WTC11 (cell line): ENCODE measurements at regions not wholly inside any gene's neighbourhood (a gene's known extent, or its start where the extent isn't known, plus 50 kb on each side); places are given as distances from the start of the nearest gene placed in this dataset.

Source experiments
- ATAC-seq: fragments of 200-7000 bp; cut with Tn5 transposase; 2 replicates; pipeline ENCODE4 v1.10.0; 2021; ENCODE audit warnings: mild to moderate bottlenecking, moderate library complexity
- CTCF ChIA-PET: fragments of 300-600 bp; sonication (Branson Sonifier 250); formaldehyde crosslinking; loops from one replicate; lab custom pipeline; 2021; ENCODE audit warnings: antibody characterized with exemption; lab: Charles Lee
- POLR2A ChIA-PET: fragments of 350-600 bp; sonication (Branson Sonifier 250); formaldehyde crosslinking; loops from one replicate; lab custom pipeline; 2021; ENCODE audit warnings: antibody characterized with exemption; lab: Charles Lee
- DNase-seq: peaks from one replicate; pipeline ENCODE4 v3.0.0; 2021; ENCODE audit warnings: low spot score
- H3K27ac Mint-ChIP-seq: 2 replicates; pipeline ENCODE4 v1.8.0; 2021; ENCODE audit warnings: mixed read lengths
- H3K27me3 Mint-ChIP-seq: 2 replicates; pipeline ENCODE4 v1.8.0; 2021; ENCODE audit warnings: low read depth, mild to moderate bottlenecking, moderate library complexity, mixed read lengths
- H3K36me3 Mint-ChIP-seq: 2 replicates; pipeline ENCODE4 v1.8.0; 2021; ENCODE audit warnings: mixed read lengths
- H3K4me1 Mint-ChIP-seq: 2 replicates; pipeline ENCODE4 v1.8.0; 2022; ENCODE audit warnings: mixed read lengths
- H3K4me3 Mint-ChIP-seq: 2 replicates; pipeline ENCODE4 v1.8.0; 2021; ENCODE audit warnings: mild to moderate bottlenecking, moderate library complexity, mixed read lengths
- H3K9me3 Mint-ChIP-seq: 2 replicates; pipeline ENCODE4 v1.8.0; 2021; ENCODE audit warnings: mixed read lengths
- CBFB ChIP-seq: sonication (generic); formaldehyde crosslinking; IDR thresholded peaks from 2 replicates; pipeline ENCODE4 v1.8.1; 2022; ENCODE audit warnings: mild to moderate bottlenecking, low read depth, missing genetic modification reagents
- CTCF ChIP-seq: fragments of 200-600 bp; IDR thresholded peaks from 2 replicates; pipeline ENCODE4 v1.8.0; 2022; ENCODE audit warnings: antibody characterized with exemption
- FOXJ3 ChIP-seq: sonication (generic); formaldehyde crosslinking; IDR thresholded peaks from 2 replicates; pipeline ENCODE4 v1.9.0; 2021; ENCODE audit warnings: missing genetic modification reagents, mild to moderate bottlenecking, borderline replicate concordance
- FOXP1 ChIP-seq: sonication (generic); formaldehyde crosslinking; IDR thresholded peaks from 2 replicates; pipeline ENCODE4 v1.8.0; 2022; ENCODE audit warnings: missing genetic modification reagents, mild to moderate bottlenecking, moderate library complexity, borderline replicate concordance
- GRHL2 ChIP-seq: fragments of 250-450 bp; sonication (Bioruptor Pico); IDR thresholded peaks from 2 replicates; pipeline ENCODE4 v1.8.0; 2022; ENCODE audit warnings: mild to moderate bottlenecking, moderate library complexity; ENCODE audit not compliant: insufficient replicate concordance, severe bottlenecking
- GTF2I ChIP-seq: fragments of 250-450 bp; sonication (Bioruptor Pico); conservative IDR thresholded peaks from 2 replicates; pipeline ENCODE4 v1.4.0; 2021; ENCODE audit warnings: mild to moderate bottlenecking
- IRF2 ChIP-seq: sonication (generic); formaldehyde crosslinking; IDR thresholded peaks from 2 replicates; pipeline ENCODE4 v1.8.0; 2022; ENCODE audit warnings: low read depth, missing genetic modification reagents, borderline replicate concordance
- MLX ChIP-seq: sonication (generic); formaldehyde crosslinking; IDR thresholded peaks from 2 replicates; pipeline ENCODE4 v1.8.1; 2023; ENCODE audit warnings: mild to moderate bottlenecking, missing genetic modification reagents, moderate library complexity
- NFATC4 ChIP-seq: fragments of 250-450 bp; sonication (Bioruptor Pico); IDR thresholded peaks from 2 replicates; pipeline ENCODE4 v1.9.0; 2021; ENCODE audit warnings: mild to moderate bottlenecking
- PREB ChIP-seq: sonication (generic); formaldehyde crosslinking; IDR thresholded peaks from 2 replicates; pipeline ENCODE4 v1.8.1; 2022; ENCODE audit warnings: mild to moderate bottlenecking, missing genetic modification reagents, moderate library complexity, borderline replicate concordance
- STAT6 ChIP-seq: sonication (generic); formaldehyde crosslinking; conservative IDR thresholded peaks from 2 replicates; pipeline ENCODE4 v1.8.1; 2023; ENCODE audit warnings: mild to moderate bottlenecking, low read depth, missing genetic modification reagents, moderate library complexity
- TCF7 ChIP-seq: sonication (generic); formaldehyde crosslinking; IDR thresholded peaks from 2 replicates; pipeline ENCODE4 v1.8.0; 2022; ENCODE audit warnings: mild to moderate bottlenecking, low read depth, missing genetic modification reagents, moderate library complexity
- TEAD1 ChIP-seq: sonication (generic); formaldehyde crosslinking; IDR thresholded peaks from 2 replicates; pipeline ENCODE4 v1.8.0; 2022; ENCODE audit warnings: mild to moderate bottlenecking, missing genetic modification reagents
- TEAD4 ChIP-seq: sonication (generic); formaldehyde crosslinking; IDR thresholded peaks from 2 replicates; pipeline ENCODE4 v1.8.0; 2022; ENCODE audit warnings: mild to moderate bottlenecking, missing genetic modification reagents
- ZBTB21 ChIP-seq: sonication (generic); formaldehyde crosslinking; IDR thresholded peaks from 2 replicates; pipeline ENCODE4 v1.8.1; 2023; ENCODE audit warnings: mild to moderate bottlenecking, missing genetic modification reagents, borderline replicate concordance
- ZNF138 ChIP-seq: sonication (generic); formaldehyde crosslinking; conservative IDR thresholded peaks from 2 replicates; pipeline ENCODE4 v1.8.1; 2022; ENCODE audit warnings: mild to moderate bottlenecking, moderate library complexity, missing genetic modification reagents
- ZNF232 ChIP-seq: sonication (generic); formaldehyde crosslinking; IDR thresholded peaks from 2 replicates; pipeline ENCODE4 v1.8.0; 2022; ENCODE audit warnings: mild to moderate bottlenecking, missing genetic modification reagents
- TF ChIP-seq, protein P1 (sequence below): sonication (generic); formaldehyde crosslinking; IDR thresholded peaks from 2 replicates; pipeline ENCODE4 v1.8.0; 2023; ENCODE audit warnings: missing genetic modification reagents
- TF ChIP-seq, protein P2 (sequence below): fragments of 250-450 bp; sonication (Bioruptor Pico); conservative IDR thresholded peaks from 2 replicates; pipeline ENCODE4 v1.9.0; 2021; ENCODE audit warnings: mild to moderate bottlenecking
- TF ChIP-seq, protein P3 (sequence below): fragments of 250-450 bp; sonication (Bioruptor Pico); IDR thresholded peaks from 2 replicates; pipeline ENCODE4 v1.9.0; 2021; ENCODE audit warnings: mild to moderate bottlenecking
- TF ChIP-seq, protein P4 (sequence below): sonication (generic); formaldehyde crosslinking; IDR thresholded peaks from 2 replicates; pipeline ENCODE4 v1.8.0; 2023; ENCODE audit warnings: mild to moderate bottlenecking, missing genetic modification reagents

DNA sequence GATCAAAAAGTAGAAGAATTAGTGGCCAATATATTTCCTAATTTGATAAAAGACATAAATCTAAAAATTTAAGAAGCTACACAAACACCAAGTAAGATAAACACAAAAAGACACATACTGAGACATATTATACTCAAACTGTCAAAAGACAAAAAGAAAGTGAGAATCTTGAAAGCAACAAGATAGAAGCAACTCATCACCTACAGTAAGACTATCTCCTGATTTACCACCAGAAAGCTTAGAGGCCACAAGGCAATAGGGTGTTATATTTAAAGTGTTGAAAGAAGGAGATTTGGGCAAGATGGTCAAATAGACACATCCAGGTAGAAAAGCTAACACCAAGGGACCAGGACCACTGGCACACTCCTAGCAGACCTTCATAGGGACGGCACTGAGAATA lies 79.4 kb downstream of the ITM2A start (continued):
- TF ChIP-seq CBFB, result no peak
- TF ChIP-seq, protein P1, sequence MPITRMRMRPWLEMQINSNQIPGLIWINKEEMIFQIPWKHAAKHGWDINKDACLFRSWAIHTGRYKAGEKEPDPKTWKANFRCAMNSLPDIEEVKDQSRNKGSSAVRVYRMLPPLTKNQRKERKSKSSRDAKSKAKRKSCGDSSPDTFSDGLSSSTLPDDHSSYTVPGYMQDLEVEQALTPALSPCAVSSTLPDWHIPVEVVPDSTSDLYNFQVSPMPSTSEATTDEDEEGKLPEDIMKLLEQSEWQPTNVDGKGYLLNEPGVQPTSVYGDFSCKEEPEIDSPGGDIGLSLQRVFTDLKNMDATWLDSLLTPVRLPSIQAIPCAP, result no peak
- no peak for TF ChIP-seq ZNF232
- no peak for TF ChIP-seq PREB (CRISPR knock-in tag)
- no peak for TF ChIP-seq TEAD4
- TF ChIP-seq TCF7 (CRISPR knock-in tag), result no peak
- TF ChIP-seq GRHL2 (CRISPR knock-in tag), result no peak
- TF ChIP-seq FOXP1 (CRISPR knock-in tag), result no peak
- TF ChIP-seq GTF2I, result no peak
- TF ChIP-seq MLX, result no peak
- TF ChIP-seq, protein P2, sequence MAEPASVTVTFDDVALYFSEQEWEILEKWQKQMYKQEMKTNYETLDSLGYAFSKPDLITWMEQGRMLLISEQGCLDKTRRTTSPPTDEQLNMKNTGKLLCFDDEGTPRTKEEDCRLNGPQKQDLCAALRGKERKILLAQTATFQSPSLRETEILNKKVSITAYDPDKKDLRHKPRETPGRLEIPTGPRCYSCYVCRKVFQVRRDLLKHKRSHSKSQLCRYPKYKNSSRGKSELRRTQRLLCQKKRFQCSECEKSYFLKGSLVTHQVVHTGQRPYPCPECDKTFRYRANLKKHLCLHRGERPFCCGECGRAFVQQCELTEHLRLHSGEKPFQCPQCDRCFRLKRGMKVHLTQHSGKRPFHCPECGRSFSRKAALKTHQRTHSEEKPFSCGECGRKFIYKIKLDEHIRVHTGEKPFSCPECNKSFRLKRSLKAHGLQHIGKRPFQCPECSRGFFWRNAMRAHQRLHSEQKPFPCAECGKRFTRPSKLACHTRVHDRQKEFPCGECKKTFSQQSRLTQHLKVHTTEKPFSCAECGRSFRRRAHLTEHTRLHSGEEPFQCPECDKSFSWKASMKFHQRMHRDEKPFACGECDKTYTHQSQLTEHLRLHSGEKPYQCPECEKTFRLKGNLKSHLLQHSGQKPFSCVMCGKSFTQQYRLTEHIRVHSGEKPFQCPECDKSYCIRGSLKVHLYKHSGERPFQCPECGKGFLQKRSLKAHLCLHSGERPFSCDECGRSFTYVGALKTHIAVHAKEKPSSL (CRISPR knock-in tag), result no peak
- no peak for TF ChIP-seq ZNF138 (CRISPR knock-in tag)

DNA sequence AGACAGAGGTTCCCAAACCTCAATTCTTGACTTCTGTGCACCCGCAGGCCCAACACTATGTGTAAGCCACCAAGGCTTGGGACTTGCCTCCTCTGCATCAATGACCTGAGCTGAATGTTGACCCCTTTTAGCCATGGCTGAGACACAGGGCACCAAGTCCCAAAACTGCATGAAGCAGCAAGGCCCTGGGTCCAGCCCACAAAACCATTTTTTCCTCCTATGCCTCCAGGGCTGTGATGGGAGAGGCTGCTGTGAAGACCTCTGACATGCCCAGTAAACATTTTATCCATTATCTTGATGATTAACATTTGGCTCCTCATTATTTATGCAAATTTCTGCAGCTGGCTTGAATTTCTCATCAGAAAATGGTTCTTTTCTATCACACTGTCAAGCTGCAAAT lies 85.4 kb downstream of the ITM2A start:
- peaks cover 32% of the 10 kb centered on the region for H3K9me3 Mint-ChIP-seq
- H3K4me1 Mint-ChIP-seq, result peaks cover 2% of the 10 kb centered on the region; the same call in 1 of the 2 replicates
- no peak for DNase-seq
- CTCF ChIA-PET, result no interaction called here
- H3K4me3 Mint-ChIP-seq, result no peak overlapping the region
- no peak overlapping the region for H3K27ac Mint-ChIP-seq
- TF ChIP-seq TEAD1 (CRISPR knock-in tag) (no peak), GRHL2 (CRISPR knock-in tag) (no peak), CTCF (no peak), NFATC4 (CRISPR knock-in tag) (no peak), ZBTB21 (CRISPR knock-in tag) (no peak), IRF2 (CRISPR knock-in tag) (no peak), FOXJ3 (CRISPR knock-in tag) (no peak), MLX (no peak), STAT6 (CRISPR knock-in tag) (no peak)
- TF ChIP-seq, protein P3, sequence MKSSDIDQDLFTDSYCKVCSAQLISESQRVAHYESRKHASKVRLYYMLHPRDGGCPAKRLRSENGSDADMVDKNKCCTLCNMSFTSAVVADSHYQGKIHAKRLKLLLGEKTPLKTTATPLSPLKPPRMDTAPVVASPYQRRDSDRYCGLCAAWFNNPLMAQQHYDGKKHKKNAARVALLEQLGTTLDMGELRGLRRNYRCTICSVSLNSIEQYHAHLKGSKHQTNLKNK (CRISPR knock-in tag), result no peak
- TF ChIP-seq, protein P4, sequence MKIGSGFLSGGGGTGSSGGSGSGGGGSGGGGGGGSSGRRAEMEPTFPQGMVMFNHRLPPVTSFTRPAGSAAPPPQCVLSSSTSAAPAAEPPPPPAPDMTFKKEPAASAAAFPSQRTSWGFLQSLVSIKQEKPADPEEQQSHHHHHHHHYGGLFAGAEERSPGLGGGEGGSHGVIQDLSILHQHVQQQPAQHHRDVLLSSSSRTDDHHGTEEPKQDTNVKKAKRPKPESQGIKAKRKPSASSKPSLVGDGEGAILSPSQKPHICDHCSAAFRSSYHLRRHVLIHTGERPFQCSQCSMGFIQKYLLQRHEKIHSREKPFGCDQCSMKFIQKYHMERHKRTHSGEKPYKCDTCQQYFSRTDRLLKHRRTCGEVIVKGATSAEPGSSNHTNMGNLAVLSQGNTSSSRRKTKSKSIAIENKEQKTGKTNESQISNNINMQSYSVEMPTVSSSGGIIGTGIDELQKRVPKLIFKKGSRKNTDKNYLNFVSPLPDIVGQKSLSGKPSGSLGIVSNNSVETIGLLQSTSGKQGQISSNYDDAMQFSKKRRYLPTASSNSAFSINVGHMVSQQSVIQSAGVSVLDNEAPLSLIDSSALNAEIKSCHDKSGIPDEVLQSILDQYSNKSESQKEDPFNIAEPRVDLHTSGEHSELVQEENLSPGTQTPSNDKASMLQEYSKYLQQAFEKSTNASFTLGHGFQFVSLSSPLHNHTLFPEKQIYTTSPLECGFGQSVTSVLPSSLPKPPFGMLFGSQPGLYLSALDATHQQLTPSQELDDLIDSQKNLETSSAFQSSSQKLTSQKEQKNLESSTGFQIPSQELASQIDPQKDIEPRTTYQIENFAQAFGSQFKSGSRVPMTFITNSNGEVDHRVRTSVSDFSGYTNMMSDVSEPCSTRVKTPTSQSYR (CRISPR knock-in tag), result no peak
- TF ChIP-seq, all 79 proteins: peak for 0
- POLR2A ChIA-PET, result no interaction called here
- no peak for ATAC-seq
- H3K27me3 Mint-ChIP-seq, result no peaks in the 10 kb centered on the region; the same call in 1 of the 2 replicates
- H3K36me3 Mint-ChIP-seq, result peaks cover 16% of the 10 kb centered on the region
